HS-27A (cell line): ENCODE measurements at regions not wholly inside any gene's neighbourhood (a gene's known extent, or its start where the extent isn't known, plus 50 kb on each side); places are given as distances from the start of the nearest gene placed in this dataset.
"Not testable (repeated sequence)": the region's sequence is repeated elsewhere in the genome, so short reads cannot be mapped to it uniquely, and the experiment has no call there.

Experiments used
- DNase-seq: peaks from one replicate; pipeline ENCODE4 v3.0.0-alpha.2; 2012; ENCODE audit warnings: low read depth, missing footprints

- DNase-seq: no peak
Measured at GRCh38 chr20:58040447-58041290, 187.8 kb downstream of the ANKRD60 start.

- no peak for DNase-seq
Measured at GRCh38 chr20:58039274-58040092, 189.0 kb downstream of the ANKRD60 start.

DNA sequence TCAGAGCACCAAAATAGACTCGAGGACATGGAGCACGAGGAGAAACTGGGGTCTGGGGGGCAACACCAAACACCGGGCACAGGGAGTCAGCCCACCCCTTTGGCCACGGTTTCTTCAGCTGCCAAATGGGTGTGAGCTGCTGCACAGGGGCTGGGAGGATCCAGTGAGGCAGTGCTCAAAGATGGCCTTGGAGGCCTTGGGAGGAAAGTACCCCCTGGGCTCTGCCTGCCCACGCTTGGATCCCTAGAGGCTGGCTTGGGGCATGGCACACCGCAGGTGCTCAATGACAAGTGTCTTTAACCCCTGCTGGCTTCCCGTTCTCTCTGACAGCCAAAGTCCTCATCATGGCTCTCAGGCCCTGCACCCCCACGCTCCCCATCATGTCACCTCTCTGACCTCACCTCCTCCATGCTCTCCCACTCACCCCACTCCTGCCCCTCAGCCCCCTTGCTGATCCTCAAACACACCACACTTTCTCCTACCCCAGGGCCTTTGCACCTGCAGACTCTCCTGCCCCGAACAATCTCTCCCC is 190.3 kb downstream of the ANKRD60 start:
- DNase-seq: no peak

DNA sequence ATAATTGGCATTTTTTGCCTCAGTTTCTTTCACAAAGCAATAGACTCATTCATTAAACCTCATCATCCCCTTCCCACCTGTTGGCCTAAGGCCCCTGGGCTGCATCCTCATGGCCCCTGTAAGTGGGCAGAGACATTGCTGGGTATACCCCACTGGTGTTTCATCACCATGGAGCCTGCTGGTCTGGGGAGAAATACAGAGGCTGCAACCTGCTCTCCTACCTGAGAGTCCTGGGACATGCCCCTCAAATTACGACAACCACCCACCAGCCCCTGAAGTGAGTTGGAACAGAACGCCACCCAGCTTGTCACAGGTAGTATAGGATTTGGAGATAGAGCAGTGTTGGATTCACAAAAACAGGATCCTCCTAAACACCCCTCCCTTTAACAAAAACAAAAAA is 190.8 kb downstream of the ANKRD60 start:
- no peak for DNase-seq

DNA sequence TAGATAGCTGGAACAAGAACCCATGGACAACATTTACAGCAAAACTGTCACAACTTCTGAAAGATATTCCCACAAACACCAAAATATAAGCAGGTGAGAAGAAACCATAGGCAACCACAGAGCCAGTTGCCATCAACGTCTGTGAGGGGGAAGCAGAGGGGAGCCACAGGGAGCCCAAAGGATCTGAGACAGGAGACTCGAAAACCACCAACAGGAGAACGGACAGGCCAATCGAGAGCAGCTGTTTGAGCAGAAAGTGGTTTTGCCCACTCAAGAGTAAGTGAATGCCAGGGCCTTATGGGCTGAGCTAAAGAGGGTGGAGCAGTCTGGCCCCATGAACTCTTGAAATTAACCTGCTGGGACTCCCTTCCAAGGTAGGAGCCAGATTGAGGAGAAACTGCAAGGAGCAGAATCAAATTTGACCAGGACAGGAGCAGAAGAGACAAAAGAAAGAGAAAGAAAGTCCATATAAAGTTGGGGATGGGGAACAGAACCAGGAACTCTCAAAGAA is 195.4 kb downstream of the ANKRD60 start:
- no peak for DNase-seq

GRCh38 chr20:58032599-58032998 is 195.9 kb downstream of the ANKRD60 start:
- DNase-seq: no peak

GRCh38 chr20:58031350-58031749 is 197.1 kb downstream of the ANKRD60 start:
- not testable (repeated sequence) for DNase-seq

- no peak for DNase-seq
Measured at GRCh38 chr20:58028123-58028522, 200.3 kb downstream of the ANKRD60 start.

DNA sequence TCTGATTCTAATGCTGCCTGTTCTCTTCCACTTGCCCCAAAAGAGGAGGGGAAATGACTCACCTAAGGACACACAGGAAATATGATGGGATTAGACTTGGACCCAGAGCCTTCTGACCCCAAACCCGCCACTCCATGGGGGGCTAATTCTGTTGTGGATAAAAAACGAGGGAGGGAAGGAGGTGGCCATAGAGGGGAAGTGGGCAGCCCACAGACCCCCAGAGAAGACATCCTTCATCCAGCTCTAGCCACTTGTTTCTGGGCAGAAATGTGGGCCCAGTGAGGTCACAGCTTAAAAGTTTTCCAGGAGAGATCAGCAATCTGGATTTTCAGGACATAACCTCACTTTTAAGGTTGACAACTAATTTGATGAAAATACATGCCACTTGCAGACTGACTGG is 202.1 kb downstream of the ANKRD60 start:
- DNase-seq: no peak

- no peak for DNase-seq
Measured at GRCh38 chr20:58025233-58025632, 203.2 kb downstream of the ANKRD60 start.

GRCh38 chr20:58024241-58024721 is 204.2 kb downstream of the ANKRD60 start:
- DNase-seq: no peak

DNA sequence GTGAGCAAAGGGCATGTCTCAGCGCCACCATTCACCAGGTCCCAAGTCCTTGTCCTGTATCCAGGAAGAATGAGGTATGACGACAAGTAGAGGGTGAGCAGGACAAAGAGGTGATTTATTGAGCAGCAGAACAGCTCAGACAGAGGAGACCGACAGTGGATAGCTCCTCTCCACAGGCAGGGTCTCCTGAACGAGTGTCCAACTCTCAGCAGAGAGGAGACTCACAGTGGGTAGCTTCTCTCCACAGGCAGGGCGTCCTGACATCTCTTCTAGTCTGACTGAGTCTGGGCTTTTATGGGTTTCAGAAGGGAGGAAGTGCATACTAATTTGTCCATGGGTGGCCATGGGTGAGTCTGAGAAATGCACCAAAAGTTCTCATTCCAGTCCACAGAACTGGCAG is 204.7 kb downstream of the ANKRD60 start:
- no peak for DNase-seq

- no peak for DNase-seq
Measured at GRCh38 chr20:58023346-58023745, 205.1 kb downstream of the ANKRD60 start.

DNA sequence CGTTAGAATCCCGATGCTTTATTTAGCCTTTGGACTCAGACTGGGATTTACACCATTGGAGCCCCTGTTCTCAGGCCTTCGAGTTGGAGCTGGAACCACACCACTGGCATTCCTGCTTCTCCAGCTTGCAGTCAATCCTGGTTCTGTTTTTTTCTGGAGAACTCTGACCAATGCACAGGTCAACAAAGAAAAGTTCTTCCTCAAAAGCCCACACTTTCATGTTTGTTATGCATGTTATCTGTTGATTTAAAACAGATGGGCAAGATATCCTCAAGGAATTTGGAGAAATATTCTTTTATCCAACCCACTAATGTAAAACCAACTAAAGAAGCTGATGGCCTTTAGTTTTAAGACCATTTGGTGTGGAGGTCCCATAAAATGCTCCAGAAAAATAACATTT is 205.7 kb downstream of the ANKRD60 start:
- DNase-seq: no peak

- no peak for DNase-seq
Measured at GRCh38 chr20:58021481-58021880, 207.0 kb downstream of the ANKRD60 start.

DNA sequence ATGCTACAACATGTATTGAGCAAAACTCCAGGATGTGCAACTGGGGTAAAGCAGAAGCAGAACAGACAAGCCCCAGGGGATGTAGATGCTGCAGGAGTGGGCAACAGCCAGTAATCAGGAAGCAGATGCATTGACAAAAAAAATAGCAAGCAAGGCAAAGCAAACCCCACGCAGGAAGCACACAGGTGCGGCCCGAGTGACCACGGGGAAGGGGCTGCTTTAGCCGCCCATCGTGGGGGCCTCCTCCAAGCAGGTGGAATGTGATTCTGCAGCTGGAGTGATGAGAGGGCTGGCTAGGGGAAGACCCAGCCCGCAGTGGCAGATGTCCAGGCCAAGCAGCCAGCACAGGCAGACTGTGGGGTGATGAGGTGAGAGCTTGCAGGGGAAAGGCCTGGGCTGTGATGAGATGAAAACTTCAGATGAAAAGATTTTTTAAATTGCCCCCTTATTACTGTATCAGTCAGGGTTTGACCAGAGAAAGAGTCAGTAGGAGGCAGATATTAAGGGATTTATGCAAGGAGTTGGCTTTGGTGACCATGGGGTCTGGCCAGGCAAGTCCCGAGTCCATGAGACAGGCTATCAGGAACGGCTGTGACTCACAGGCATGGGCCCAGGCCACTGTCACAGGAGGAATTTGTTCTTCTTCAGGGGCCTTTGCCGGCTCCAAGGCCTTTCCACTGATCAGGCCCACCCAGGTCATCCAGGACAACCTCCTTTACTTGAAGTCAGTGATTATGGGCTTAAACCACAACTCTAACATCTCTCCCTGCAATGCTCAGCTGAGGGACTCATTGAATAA is 207.6 kb downstream of the ANKRD60 start:
- no peak for DNase-seq

- no peak for DNase-seq
Measured at GRCh38 chr20:58019850-58020625, 208.4 kb downstream of the ANKRD60 start.

GRCh38 chr20:58019027-58019849 is 209.2 kb downstream of the ANKRD60 start:
- peak; percentile 11 for DNase-seq

- no peak for DNase-seq
Measured at GRCh38 chr20:58018590-58018989, 209.9 kb downstream of the ANKRD60 start.

DNA sequence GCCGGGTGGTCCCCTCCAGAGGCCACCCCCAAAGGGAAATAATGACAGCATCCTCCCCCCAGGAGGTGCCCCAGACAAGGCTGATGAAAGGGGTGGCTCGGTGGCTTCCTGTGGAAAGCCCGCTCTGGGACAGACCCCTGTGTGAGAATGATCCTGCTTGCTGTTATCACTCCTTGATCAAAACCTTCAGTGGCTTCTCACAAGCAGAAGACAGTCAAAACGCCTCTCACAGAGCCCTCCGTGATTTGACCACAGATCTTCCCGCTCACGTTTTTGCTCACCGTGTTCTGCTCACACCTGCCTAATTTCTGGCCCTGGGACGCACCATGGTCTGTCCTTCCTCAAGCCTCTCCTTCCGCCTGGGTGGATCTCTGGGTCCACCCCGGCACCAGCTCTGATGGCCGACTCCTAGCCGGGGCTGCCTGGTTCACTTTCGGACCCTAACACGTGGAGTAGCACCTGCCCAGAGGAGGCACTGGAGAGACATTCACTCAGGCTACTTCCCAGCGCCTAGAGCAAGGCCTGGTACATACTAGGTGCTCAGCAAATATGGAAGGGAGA is 210.4 kb downstream of the ANKRD60 start:
- no peak for DNase-seq
